HG02588 (cell line): ENCODE measurements at regions not wholly inside any gene's neighbourhood (a gene's known extent, or its start where the extent isn't known, plus 50 kb on each side); places are given as distances from the start of the nearest gene placed in this dataset.
"Not testable (repeated sequence)": the region's sequence is repeated elsewhere in the genome, so short reads cannot be mapped to it uniquely, and the experiment has no call there.

Source experiments
- ATAC-seq: cut with Tn5 transposase; IDR thresholded peaks from one replicate; pipeline ENCODE4 v1.9.1; 2021; ENCODE audit warnings: mild to moderate bottlenecking, moderate library complexity; ENCODE audit not compliant: unreplicated experiment

DNA sequence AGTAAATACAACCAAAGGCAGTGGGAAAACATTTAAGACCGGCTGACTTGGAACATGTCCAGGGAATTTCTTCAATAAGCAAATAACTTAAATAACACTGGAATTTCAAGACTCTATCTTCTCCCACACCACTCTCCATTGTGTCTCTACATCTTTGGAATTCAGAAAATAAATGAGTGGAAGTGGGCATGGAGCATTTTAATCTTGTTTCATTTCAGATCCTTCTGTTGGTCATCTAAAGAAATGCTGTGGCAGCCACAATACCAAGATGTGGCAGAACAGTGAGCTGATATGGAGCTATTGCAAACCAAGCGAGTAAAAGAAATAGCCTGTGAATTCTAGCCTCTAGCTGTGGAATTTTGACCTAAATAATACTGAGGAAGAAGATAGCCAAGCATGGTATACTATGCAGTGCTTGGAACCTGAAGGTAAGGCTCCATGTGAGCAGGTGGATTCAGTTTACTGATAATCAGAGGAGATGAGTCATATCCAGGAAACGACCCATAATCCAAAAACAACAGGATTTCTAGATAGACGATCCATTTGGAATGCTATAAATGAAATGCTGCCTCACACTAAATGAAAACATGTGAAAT, 157.1 kb upstream of the SCN7A start:
- ATAC-seq = no peak

DNA sequence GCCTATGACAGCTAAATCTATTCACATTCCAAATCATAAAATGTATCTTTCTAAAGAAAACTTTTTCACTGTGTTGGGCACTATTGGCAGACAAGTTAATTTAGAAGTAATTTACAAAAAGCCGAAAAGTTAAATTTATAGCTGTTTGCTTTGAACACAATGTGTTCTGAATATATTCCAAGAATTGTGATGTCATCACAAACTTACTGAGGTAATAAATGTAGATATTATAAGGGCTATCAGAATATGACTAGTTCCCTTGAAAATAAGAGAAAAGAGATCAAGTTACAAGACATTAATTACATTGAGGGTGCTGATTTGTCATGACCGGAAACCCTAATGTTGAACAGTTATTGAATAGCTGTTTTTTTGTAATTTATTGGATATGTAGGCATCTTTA, 153.9 kb upstream of the SCN7A start:
- ATAC-seq = no peak

DNA sequence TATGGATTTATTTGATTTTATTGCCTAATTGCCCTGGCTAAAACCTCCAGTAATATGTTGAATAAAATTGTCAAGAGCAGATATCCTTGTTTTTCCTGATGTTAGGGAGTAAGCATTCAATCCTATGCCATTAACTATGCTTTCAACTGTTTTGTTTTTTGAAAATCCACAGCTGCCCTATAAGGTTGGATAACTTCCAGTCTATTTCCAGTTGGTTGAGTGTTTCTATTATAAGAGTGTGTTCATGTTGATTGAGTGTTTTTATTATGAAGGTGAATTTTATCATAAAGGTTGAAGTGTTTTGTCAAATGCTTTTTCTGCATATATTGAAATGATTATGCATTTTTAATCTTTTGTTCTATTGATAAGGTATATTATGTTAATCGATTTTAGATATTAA, 149.9 kb upstream of the SCN7A start:
- no peak for ATAC-seq

DNA sequence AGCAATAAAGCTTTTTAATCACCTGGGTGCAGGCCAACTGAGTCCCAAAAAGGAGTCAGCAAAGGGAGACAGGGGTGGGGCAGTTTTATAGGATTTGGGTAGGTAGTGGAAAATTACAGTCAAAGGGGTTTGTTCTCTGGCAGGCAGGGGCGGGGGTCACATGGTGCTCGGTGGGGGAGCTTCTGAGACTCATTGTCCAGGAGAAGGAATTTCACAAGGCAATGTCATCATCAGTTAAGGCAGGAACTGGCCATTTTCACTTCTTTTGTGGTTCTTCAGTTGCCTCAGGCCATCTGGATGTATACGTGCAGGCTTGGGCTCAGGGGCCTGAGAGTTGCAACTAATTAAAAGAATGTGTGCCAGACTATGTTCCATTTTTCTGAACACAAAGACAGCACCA, 147.5 kb upstream of the SCN7A start:
- ATAC-seq = not testable (repeated sequence)

DNA sequence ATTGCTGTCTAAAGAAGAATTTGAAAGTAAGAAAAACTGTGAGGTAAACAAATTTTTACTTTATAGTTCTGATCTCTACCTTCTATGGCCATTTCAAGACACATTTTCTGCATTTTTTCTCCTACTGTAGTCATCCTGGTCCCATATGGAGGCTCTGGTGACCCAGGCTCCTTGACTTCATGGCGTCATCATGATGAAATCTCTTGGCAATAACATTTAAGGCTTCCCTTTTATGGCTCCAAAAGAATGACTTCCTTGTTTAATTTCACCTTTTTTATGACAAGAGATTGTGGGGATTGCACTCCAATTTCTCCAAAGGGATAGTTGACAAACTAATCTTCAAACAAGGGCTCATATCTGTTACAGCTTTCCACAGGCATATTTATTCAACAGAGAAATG, 143.0 kb upstream of the SCN7A start:
- ATAC-seq = no peak

DNA sequence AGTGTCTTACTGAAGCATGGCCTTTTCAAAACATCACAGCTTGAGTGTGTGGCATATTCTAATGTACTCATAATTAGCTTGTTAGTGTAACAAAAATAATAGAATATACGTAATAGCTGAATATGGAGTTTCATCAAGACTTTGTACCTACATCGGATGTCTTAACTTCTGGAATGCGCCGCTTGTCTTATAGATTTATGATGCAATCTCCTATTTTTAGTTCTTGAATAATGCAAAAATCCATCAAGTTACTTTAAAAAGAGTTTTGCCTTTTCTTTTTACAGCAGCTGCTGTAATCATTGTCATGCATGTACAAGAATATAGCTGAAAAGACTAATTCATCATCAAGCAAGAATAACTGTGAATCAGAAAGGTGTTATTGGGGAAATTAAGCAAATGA, 140.7 kb upstream of the SCN7A start:
- ATAC-seq = no peak

DNA sequence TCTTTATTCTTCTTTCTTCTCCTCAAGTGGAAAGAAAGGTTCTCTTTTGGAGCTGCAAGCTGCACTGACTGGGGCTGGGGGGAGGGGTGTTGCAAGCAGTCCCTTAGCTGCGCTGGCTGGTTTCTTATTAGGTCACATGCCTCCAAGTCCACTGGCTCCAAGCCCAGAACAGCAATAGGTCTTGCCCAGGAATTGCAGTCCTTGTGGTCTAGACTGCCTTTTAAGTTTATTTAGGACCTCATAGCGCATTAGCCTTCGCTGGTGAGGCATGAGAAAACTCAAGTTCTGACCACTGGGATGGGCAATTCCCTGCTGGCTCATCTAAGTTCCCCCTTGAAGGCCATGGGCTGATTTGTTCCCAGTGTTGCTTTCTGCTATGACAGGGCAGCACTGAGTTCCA, 138.6 kb upstream of the SCN7A start:
- ATAC-seq = no peak

DNA sequence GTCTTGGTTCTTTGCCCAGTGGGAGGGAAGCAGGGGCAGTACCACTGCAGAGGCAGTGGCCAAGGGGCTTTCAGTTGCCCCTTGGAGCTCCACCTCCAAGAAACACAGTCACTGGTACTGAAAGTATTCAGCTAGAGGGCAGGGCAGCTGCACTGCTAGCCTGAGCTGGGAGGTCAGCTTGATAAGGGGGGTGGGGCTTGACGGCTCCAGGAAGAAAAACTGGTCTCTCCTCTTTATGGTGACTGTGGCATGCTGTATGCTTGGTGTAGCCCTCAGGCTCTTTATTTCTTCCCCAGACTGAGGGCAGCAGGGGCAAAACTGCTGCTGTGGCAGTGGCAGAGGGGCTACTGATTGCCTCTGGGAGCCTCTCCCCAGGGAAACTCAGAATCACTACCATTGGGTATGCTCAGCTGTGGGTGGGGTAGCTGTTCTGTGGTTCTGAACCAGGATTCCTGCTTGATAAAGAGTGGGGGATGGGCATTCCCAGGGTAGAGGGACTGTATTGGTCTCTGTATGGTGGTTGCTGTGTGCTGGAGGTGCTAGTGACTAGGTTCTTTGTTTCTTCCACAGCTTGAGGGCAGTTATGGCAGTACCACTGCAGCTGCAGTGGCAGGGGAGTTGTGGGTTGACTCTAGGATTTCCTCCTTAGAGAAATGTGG, 134.6 kb upstream of the SCN7A start:
- no peak for ATAC-seq

DNA sequence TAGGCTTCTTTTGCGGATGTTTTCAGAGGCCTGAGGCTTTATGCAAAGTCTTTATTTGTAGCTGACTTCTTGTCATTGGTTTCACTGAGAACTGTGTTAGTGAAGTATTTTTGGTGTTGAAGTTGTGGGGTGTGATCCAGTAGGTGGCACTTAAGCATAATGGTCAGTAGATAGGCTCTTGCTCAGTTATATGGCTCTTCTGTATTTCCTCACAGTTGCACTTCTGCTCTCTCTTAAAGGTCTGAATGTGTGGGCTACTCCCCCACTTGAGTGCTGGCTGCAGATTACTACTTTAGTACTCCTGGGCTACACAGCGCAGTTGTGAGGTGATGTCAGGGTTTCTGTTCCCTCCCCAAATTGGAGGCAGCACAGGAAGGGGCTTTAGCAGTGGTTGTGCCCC, 133.8 kb upstream of the SCN7A start:
- peak; percentile 60 for ATAC-seq

DNA sequence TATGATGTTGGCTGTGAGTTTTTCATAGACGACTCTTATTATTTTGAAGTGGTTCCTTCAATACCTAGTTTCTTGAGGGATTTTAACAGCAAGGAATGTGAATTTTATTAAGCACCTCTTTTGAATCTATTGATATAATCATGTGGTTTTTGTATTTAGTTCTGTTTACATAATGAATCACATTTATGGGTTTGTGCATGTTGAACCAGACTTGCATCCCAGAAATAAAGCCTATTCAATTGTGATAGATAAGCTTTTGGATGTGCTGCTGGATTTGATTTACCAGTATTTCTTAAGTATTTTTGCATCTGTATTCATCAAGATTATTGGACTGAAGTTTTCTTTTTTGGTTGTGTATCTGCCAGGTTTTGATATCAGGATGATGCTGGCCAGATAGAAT, 131.6 kb upstream of the SCN7A start:
- no peak for ATAC-seq

DNA sequence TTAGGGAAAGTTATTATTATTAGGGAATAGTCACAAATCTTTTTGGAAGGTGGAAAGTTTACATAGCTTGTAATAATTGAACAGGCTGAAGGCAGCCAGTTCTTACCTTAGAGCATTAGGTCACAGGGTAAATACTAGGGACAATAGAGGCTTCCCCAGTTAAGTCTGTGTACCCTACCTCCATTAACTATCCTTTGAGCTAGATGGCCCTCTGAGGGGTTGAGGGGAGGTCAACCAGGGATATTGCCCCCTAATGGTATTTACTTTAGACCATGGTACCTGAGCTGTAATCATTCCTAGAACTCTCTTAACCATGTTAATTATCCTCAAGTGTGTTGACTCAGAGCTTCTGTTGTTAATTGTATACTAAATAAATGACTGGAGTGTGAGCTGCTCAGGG, 120.5 kb upstream of the SCN7A start:
- no peak for ATAC-seq

DNA sequence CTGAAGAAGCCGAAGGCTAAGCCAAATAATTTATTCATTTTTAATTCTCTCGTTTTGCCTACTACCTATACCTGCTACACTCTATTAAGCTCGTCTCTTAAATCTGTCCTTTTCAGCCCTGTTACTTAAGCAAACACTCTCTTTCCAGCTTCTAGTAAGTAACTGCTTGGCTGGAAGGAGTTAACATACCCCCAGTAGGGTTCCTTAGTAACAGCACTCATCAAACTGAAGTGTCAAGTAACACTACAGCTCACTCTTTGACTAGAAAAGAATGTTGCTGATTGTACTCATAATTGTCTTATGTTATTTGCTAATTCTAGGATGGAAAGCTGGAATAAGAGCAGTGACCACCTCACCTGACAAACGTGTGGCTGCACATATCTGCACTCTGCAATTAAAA, 120.0 kb upstream of the SCN7A start:
- ATAC-seq = no peak

DNA sequence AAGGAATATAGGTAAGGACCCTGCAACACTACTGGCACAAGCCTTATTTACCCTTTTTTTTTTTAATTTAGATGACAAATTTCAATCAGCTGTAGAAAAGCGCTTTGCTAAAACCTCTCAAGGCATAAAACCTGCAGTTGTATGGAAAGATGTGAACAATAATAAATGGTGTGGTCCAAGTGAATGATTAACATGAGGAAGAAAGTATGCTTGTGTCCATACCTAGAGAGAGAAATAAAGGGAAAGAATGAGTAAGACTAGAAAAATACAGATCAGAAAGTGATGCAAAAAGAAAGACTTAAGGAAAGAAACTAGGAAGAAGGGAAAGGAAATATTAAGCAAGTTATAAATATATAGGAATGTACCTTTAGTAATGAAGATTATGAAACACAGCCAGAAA, 119.2 kb upstream of the SCN7A start:
- no peak for ATAC-seq

DNA sequence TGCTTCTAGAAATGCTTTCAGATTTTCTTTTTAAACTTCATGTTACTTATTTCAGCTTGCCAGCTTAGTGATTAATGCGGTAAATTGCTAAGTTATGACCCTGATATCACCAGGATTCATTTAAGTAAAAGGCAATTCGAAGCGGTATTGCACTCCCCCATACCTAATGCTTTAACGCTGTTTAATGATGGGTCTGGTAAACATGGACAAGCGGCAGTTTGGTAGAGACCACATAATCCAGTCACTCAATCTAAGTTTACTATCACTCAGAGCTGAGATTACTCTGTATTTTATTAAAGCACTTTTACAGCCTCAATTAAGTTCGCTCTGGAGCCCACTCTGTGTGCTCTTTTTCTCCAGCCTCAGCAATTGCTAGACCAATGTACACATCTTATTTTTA, 118.2 kb upstream of the SCN7A start:
- no peak for ATAC-seq

DNA sequence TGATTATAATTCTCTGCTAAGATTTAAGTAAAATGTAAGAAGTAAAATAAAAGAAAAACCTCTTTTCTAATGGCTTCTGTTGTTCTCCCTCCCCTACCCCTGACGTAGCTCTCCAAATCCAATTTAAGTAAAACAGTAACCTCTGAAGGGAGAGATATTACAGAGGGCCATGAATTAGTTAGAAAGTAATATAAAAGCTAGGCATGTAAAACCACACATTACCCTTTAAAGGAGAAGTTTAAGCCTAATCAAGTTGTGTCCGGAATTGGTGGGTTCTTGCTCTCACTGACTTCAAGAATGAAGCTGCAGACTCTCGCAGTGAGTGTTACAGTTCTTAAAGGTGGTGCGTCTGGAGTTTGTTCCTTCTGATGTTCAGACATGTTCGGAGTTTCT, 116.9 kb upstream of the SCN7A start:
- ATAC-seq = no peak

DNA sequence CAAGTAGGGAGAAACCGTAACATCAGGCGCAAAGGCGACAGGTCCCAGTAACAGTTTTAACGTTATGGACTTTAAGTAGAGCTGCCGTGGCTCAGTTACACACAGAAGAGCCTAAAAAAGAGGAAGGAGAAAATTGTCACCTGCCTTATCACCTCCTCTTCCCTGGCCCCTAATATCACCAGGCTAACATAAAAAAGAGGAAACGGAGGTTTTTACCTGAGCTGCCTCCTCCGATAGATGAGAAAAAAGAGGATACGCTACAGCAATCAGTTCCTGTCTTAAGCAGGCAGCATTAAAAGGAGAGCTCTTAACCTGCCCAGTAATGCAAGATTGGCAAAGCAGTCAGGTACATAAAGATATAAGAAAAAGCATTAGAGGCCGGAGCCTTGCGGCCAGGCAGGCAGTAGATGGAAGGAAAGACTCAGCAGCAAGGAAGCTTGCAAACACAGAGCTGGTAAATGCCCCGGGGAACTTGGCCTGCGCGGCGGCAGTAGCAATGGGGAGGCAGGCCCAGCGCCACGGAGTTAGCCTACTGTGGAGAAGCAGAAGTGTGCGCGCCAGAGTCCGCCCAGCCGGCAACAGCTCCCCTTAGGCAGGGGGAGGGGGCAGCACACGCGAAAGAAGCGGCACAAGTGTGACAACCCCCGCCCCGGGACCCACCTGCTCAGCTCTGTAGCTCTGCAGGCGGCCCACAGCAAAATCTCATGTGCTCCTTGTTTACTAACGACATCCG, 116.3 kb upstream of the SCN7A start:
- no peak for ATAC-seq

DNA sequence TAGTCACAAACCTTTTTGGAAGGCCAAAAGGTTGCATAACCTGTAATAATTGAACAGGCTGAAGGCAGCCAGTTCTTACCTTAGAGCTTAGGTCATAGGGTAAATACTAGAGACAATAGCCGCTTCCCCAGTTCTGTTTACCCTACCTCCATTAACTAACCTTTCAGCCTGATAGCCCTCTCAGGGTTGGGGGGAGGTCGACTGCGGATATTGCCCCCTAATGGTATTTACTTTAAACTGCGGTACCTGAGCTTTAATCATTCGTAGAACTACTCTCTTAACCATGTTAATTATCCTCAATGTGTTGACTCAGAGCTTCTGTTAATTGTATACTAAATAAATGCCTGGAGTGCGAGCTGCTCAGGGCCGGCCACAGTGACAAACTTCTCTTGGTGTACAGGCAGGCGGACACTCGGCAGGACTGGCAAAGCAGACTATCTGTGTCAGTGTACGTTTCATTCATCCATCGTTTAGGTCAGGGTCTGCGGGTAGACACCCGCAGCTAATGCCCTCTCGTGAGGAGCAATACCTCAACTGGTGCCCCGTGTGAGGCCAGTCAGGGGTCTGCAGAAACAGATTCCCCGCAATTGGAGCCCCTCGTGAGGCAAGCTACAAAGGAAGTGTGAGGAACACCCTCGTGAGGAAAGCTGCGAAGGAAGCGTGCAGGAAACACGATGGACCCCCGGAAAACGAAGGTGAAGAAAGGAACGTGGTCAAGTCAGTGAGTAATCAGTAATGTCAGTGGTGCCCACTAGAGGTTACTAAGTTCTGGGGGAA, 115.3 kb upstream of the SCN7A start:
- ATAC-seq = no peak

DNA sequence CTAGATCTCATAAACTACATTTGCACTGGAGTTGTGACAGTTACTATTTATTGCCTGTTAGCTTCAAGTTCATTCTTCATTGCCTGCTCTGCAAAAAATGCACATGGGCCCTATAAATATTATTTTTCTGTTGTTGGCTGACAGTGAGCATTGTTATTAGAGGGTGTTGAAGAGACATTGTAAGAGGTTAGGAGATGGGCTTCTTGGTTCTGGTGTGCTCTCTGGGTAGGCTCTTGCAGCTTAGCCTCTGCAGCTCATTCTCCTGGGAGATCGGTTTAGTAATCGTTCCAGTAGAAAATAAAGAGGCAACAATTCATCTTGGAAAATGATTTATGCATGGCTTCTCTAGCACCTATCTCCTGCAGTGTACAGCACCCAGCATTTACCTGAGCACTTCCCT, 113.8 kb upstream of the SCN7A start:
- ATAC-seq = no peak

DNA sequence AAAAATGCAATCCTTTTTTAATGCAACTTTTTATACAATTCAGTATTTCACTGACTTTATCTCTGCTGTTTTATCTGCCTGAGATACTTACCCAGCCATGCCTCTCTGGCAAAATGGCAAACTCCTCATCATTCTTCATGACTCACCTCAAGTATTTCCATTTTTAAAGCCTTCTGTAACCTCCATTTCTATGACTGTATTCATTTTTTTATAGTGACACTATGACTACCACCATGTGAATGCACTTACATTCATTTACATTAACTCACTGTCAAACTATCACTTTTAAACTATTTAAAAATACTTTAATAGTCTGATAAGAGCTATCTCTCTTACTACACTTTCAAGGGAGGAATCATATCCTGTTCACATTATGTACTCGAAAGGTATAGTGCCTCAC, 99.4 kb upstream of the SCN7A start:
- no peak for ATAC-seq

DNA sequence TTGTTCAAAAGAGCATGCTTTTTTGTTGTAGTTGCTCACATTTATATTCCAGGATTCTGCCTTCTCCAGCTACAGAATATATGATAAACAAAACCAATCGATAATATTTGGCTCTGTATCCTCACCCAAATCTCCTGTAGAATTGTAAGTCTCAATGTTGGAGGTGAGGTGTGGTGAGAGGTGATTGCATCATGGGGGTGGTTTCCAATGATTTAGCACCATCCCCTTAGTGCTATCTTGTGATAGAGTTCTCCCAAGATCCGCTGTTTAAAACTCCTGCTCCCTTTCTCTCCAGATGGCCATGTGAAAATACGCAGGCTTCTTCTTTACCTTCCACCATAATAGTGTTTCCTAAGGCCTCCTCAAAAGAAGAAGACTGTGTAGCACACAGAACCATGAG, 98.7 kb upstream of the SCN7A start:
- ATAC-seq = no peak

DNA sequence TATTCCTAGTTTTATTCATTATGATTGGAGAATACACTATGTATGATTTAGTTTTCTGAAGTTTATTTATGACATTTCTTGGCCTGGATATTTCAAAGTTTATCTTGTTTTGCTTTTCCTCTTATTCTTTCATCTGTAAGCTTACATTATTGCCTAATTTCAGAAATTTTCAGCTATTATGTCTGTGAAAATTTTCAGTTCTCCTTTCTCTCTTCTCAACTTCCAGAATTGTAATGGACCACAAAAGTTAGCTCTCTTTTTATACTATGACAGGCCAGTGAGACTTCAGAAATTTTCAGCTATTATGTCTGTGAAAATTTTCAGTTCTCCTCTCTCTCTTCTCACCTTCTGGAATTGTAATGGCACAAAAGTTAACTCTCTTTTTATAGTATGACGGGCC, 97.2 kb upstream of the SCN7A start:
- no peak for ATAC-seq

DNA sequence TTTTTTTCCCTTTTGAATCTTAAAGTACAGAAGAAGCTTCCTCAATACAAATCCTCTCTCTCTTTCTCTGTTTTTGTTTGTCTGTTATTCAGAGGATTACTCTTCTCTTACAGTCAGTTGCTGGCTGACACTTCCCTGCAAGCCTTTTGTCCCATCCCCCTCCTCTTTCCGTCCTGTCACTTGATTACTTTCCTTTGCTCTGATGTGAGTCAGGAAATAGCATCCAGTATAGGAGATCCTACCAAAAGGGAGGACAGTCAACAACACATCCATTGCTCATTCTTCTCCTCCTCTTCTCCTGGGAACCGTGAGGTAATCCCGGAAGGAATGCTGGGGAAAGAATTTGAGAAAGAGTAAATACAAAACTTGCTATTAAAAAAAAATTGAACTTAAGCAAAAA, 79.3 kb upstream of the SCN7A start:
- ATAC-seq = no peak
